GM23338 (cell line): ENCODE measurements at regions not wholly inside any gene's neighbourhood (a gene's known extent, or its start where the extent isn't known, plus 50 kb on each side); places are given as distances from the start of the nearest gene placed in this dataset.

Experiments
- ATAC-seq: fragments of 200-7000 bp; cut with Tn5 transposase; 3 replicates; pipeline ENCODE4 v1.9.1; 2020
- DNase-seq: peaks from one replicate; pipeline ENCODE4 v3.0.0-alpha.2; 2015; ENCODE audit warnings: low spot score
- H2AFZ ChIP-seq: fragments of 200-600 bp; sonication (generic); 2 replicates; pipeline ENCODE4 v1.8.0; 2016; ENCODE audit warnings: antibody characterized with exemption, mild to moderate bottlenecking, moderate library complexity
- H3F3A ChIP-seq: fragments of 200-600 bp; sonication (generic); replicated peaks from 2 replicates; pipeline ENCODE4 v1.8.0; 2017; ENCODE audit warnings: antibody characterized with exemption, mixed run types, low read depth
- H3K27ac ChIP-seq: fragments of 200-600 bp; sonication (generic); 2 replicates; pipeline ENCODE4 v1.6.1; 2016; ENCODE audit warnings: low read depth
- H3K27me3 ChIP-seq: fragments of 200-600 bp; sonication (generic); 2 replicates; pipeline ENCODE4 v1.8.0; 2016; ENCODE audit warnings: mild to moderate bottlenecking, mixed run types, moderate library complexity; ENCODE audit not compliant: insufficient read depth
- H3K36me3 ChIP-seq: fragments of 200-600 bp; sonication (generic); 2 replicates; pipeline ENCODE4 v1.8.0; 2016; ENCODE audit warnings: mild to moderate bottlenecking; ENCODE audit not compliant: insufficient read depth
- H3K4me1 ChIP-seq: fragments of 200-600 bp; sonication (generic); 2 replicates; pipeline ENCODE4 v1.8.0; 2016; ENCODE audit warnings: mild to moderate bottlenecking, moderate library complexity; ENCODE audit not compliant: insufficient read depth
- H3K4me2 ChIP-seq: fragments of 200-600 bp; sonication (generic); 2 replicates; pipeline ENCODE4 v1.7.1; 2017; ENCODE audit warnings: mixed run types
- H3K4me3 ChIP-seq: fragments of 200-600 bp; sonication (generic); 2 replicates; pipeline ENCODE4 v1.6.1; 2016; ENCODE audit warnings: mixed run types
- H3K79me2 ChIP-seq: fragments of 200-600 bp; sonication (generic); replicated peaks from 2 replicates; pipeline ENCODE4 v1.8.0; 2017; ENCODE audit warnings: mild to moderate bottlenecking; ENCODE audit not compliant: insufficient read depth
- H3K9me2 ChIP-seq: fragments of 200-600 bp; sonication (generic); 2 replicates; pipeline ENCODE4 v1.8.0; 2017; ENCODE audit not compliant: insufficient read depth
- H4K20me1 ChIP-seq: fragments of 200-600 bp; sonication (generic); replicated peaks from 2 replicates; pipeline ENCODE4 v1.8.0; 2017; ENCODE audit warnings: mild to moderate bottlenecking; ENCODE audit not compliant: insufficient read depth
- H3K27ac Mint-ChIP-seq: 2 replicates; pipeline ENCODE4 v1.8.0; 2020; ENCODE audit warnings: inconsistent platforms, mild to moderate bottlenecking, moderate library complexity, mixed read lengths
- H3K27me3 Mint-ChIP-seq: 3 replicates; pipeline ENCODE4 v1.8.0; 2022; ENCODE audit warnings: low read depth, mild to moderate bottlenecking, moderate library complexity, mixed read lengths, inconsistent platforms; ENCODE audit not compliant: insufficient read depth, poor library complexity
- H3K36me3 Mint-ChIP-seq: 3 replicates; pipeline ENCODE4 v1.8.0; 2021; ENCODE audit warnings: low read depth, mild to moderate bottlenecking, inconsistent platforms, moderate library complexity, mixed read lengths
- H3K4me1 Mint-ChIP-seq: 3 replicates; pipeline ENCODE4 v1.8.0; 2020; ENCODE audit warnings: mild to moderate bottlenecking, inconsistent platforms, mixed read lengths
- H3K4me3 Mint-ChIP-seq: 3 replicates; pipeline ENCODE4 v1.8.0; 2021; ENCODE audit warnings: moderate library complexity, mild to moderate bottlenecking, inconsistent platforms, mixed read lengths
- H3K9me3 Mint-ChIP-seq: 3 replicates; pipeline ENCODE4 v1.8.0; 2020; ENCODE audit warnings: moderate library complexity, mild to moderate bottlenecking, inconsistent platforms, mixed read lengths
- CREB1 ChIP-seq: fragments of 250-450 bp; sonication (Bioruptor Pico); IDR thresholded peaks from 2 replicates; pipeline ENCODE4 v1.5.0; 2020; ENCODE audit warnings: low read depth, mild to moderate bottlenecking, moderate library complexity
- EZH2 ChIP-seq: fragments of 200-600 bp; sonication (generic); IDR thresholded peaks from one replicate; pipeline ENCODE4 v1.8.0; 2017; ENCODE audit warnings: antibody characterized with exemption, mild to moderate bottlenecking, low read depth; ENCODE audit not compliant: unreplicated experiment
- EZH2phosphoT487 ChIP-seq: fragments of 200-600 bp; sonication (generic); IDR thresholded peaks from one replicate; pipeline ENCODE4 v1.8.1; 2018; ENCODE audit warnings: antibody characterized with exemption; ENCODE audit not compliant: unreplicated experiment
- JUNB ChIP-seq: IDR thresholded peaks from one replicate; pipeline ENCODE4 v1.6.1; 2016; ENCODE audit warnings: antibody characterized with exemption; ENCODE audit not compliant: unreplicated experiment
- NANOG ChIP-seq: IDR thresholded peaks from 2 replicates; pipeline ENCODE4 v1.6.1; 2016; ENCODE audit warnings: antibody characterized with exemption, borderline replicate concordance
- STAT1 ChIP-seq: IDR thresholded peaks from one replicate; pipeline ENCODE4 v1.6.1; 2016; ENCODE audit warnings: antibody characterized with exemption; ENCODE audit not compliant: unreplicated experiment
- ZNF331 ChIP-seq: fragments of 250-450 bp; sonication (Bioruptor Pico); IDR thresholded peaks from 2 replicates; pipeline ENCODE4 v1.5.0; 2020; ENCODE audit warnings: low read depth, mild to moderate bottlenecking, moderate library complexity
- TF ChIP-seq, protein P1 (sequence below): IDR thresholded peaks from one replicate; pipeline ENCODE4 v1.6.1; 2018; ENCODE audit warnings: antibody characterized with exemption; ENCODE audit not compliant: unreplicated experiment
- TF ChIP-seq, protein P2 (sequence below), 2 experiments: fragments of 200-600 bp in 1 of 2; sonication (generic) in 1 of 2; conservative IDR thresholded peaks; 2 replicates each; pipeline versions ENCODE4 v1.5.1 to v1.6.1; 2016 to 2017; ENCODE audit warnings: antibody characterized with exemption in 2 of 2, low read depth in 2 of 2, mild to moderate bottlenecking in 2 of 2, moderate library complexity in 1 of 2
- TF ChIP-seq, protein P3 (sequence below): IDR thresholded peaks from 2 replicates; pipeline ENCODE4 v1.6.1; 2016; ENCODE audit warnings: antibody characterized with exemption

DNA sequence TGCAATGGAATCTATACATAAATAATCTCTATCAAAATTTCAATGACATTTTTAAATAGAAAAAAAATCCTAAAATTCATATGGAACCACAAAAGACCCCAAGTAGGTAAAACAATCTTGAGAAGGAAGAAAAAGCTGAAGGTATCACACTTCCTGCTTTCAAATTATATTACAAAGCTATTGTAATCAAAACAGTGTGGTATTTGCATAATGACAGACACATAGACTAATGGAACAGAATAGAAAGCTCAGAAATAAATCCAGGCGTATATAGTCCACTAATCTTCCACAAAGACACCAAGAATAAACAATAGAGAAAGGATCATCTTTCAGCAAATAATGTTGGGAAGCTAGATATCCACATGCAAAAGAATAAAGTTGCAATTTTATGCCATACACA is 699.8 kb upstream of the ID2 start:
- Mint-ChIP-seq H3K27ac (no peak overlapping the region), H3K36me3 (peaks cover 8% of the 10 kb centered on the region; the same call in 2 of the 3 replicates), H3K27me3 (peaks cover 6% of the 10 kb centered on the region), H3K9me3 (peaks cover 9% of the 10 kb centered on the region; the same call in 2 of the 3 replicates), H3K4me1 (no peaks in the 10 kb centered on the region; the same call in 1 of the 3 replicates), H3K4me3 (no peak overlapping the region)
- H2AFZ ChIP-seq: no peak overlapping the region
- H3K4me3 ChIP-seq: no peak overlapping the region
- no peaks in the 10 kb centered on the region for H3K79me2 ChIP-seq
- ATAC-seq: no peak
- H3K4me2 ChIP-seq: no peak overlapping the region
- TF ChIP-seq JUNB (no peak), EZH2 (no peak), NANOG (no peak), ZNF331 (CRISPR knock-in tag) (no peak), STAT1 (no peak), EZH2phosphoT487 (no peak)
- TF ChIP-seq, protein P1, sequence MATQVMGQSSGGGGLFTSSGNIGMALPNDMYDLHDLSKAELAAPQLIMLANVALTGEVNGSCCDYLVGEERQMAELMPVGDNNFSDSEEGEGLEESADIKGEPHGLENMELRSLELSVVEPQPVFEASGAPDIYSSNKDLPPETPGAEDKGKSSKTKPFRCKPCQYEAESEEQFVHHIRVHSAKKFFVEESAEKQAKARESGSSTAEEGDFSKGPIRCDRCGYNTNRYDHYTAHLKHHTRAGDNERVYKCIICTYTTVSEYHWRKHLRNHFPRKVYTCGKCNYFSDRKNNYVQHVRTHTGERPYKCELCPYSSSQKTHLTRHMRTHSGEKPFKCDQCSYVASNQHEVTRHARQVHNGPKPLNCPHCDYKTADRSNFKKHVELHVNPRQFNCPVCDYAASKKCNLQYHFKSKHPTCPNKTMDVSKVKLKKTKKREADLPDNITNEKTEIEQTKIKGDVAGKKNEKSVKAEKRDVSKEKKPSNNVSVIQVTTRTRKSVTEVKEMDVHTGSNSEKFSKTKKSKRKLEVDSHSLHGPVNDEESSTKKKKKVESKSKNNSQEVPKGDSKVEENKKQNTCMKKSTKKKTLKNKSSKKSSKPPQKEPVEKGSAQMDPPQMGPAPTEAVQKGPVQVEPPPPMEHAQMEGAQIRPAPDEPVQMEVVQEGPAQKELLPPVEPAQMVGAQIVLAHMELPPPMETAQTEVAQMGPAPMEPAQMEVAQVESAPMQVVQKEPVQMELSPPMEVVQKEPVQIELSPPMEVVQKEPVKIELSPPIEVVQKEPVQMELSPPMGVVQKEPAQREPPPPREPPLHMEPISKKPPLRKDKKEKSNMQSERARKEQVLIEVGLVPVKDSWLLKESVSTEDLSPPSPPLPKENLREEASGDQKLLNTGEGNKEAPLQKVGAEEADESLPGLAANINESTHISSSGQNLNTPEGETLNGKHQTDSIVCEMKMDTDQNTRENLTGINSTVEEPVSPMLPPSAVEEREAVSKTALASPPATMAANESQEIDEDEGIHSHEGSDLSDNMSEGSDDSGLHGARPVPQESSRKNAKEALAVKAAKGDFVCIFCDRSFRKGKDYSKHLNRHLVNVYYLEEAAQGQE: no peak
- TF ChIP-seq, protein P2, sequence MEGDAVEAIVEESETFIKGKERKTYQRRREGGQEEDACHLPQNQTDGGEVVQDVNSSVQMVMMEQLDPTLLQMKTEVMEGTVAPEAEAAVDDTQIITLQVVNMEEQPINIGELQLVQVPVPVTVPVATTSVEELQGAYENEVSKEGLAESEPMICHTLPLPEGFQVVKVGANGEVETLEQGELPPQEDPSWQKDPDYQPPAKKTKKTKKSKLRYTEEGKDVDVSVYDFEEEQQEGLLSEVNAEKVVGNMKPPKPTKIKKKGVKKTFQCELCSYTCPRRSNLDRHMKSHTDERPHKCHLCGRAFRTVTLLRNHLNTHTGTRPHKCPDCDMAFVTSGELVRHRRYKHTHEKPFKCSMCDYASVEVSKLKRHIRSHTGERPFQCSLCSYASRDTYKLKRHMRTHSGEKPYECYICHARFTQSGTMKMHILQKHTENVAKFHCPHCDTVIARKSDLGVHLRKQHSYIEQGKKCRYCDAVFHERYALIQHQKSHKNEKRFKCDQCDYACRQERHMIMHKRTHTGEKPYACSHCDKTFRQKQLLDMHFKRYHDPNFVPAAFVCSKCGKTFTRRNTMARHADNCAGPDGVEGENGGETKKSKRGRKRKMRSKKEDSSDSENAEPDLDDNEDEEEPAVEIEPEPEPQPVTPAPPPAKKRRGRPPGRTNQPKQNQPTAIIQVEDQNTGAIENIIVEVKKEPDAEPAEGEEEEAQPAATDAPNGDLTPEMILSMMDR (conservative IDR thresholded peaks at IDR 0.05; ENCODE audit: low read depth in 2 of 2): no peak
- TF ChIP-seq, protein P3, sequence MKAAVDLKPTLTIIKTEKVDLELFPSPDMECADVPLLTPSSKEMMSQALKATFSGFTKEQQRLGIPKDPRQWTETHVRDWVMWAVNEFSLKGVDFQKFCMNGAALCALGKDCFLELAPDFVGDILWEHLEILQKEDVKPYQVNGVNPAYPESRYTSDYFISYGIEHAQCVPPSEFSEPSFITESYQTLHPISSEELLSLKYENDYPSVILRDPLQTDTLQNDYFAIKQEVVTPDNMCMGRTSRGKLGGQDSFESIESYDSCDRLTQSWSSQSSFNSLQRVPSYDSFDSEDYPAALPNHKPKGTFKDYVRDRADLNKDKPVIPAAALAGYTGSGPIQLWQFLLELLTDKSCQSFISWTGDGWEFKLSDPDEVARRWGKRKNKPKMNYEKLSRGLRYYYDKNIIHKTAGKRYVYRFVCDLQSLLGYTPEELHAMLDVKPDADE: no peak
- H3K9me2 ChIP-seq: peaks cover 27% of the 10 kb centered on the region
- H4K20me1 ChIP-seq: no peaks in the 10 kb centered on the region
- H3K4me1 ChIP-seq: no peaks in the 10 kb centered on the region
- H3K36me3 ChIP-seq: no peaks in the 10 kb centered on the region
- H3F3A ChIP-seq: no peaks in the 10 kb centered on the region
- H3K27me3 ChIP-seq: no peaks in the 10 kb centered on the region
- DNase-seq: no peak
- H3K27ac ChIP-seq: no peak overlapping the region

DNA sequence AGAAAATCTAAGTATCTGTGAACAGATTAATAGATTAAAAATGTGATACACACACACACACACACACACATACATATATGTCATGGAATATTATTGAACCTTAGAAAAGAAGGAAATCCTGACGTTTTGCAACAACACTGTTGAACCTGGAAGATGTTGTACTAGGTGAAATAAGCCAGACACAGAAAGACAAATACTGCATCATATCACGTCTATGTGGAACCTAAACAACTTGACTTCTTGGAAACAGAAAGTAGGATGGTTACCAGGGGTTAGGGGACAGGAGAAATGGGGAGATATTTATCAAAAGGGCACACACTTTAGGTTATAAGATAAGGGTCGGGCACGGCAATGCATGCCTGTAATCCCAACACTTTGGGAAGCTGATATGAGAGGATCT is 698.4 kb upstream of the ID2 start:
- H3F3A ChIP-seq: no peaks in the 10 kb centered on the region
- 0 out of 2 replicates have a peak overlapping the region, but pooled peaks have one; percentile 38 for H2AFZ ChIP-seq
- H3K27me3 ChIP-seq: no peaks in the 10 kb centered on the region
- no peaks in the 10 kb centered on the region for H3K4me1 ChIP-seq
- no peaks in the 10 kb centered on the region for H3K36me3 ChIP-seq
- ATAC-seq (no peak), DNase-seq (no peak)
- H3K27ac ChIP-seq: no peak overlapping the region
- Mint-ChIP-seq H3K4me3 (no peak overlapping the region), H3K9me3 (peaks cover 9% of the 10 kb centered on the region; the same call in 2 of the 3 replicates), H3K36me3 (peaks cover 8% of the 10 kb centered on the region; the same call in 2 of the 3 replicates), H3K4me1 (no peaks in the 10 kb centered on the region; the same call in 1 of the 3 replicates), H3K27ac (no peak overlapping the region), H3K27me3 (peaks cover 6% of the 10 kb centered on the region)
- H3K4me3 ChIP-seq: no peak overlapping the region
- no peaks in the 10 kb centered on the region for H3K79me2 ChIP-seq
- no peaks in the 10 kb centered on the region for H4K20me1 ChIP-seq
- no peak overlapping the region for H3K4me2 ChIP-seq
- peaks cover 36% of the 10 kb centered on the region for H3K9me2 ChIP-seq
- TF ChIP-seq, protein P2 (conservative IDR thresholded peaks at IDR 0.05; ENCODE audit: low read depth in 2 of 2): no peak
- TF ChIP-seq, protein P3: no peak
- TF ChIP-seq ZNF331 (CRISPR knock-in tag): no peak
- TF ChIP-seq JUNB: no peak
- no peak for TF ChIP-seq EZH2phosphoT487
- TF ChIP-seq, protein P1: no peak
- TF ChIP-seq CREB1 (CRISPR knock-in tag): no peak
